Activated naive CD4-positive, alpha-beta T cell (primary cell): ENCODE measurements at regions not wholly inside any gene's neighbourhood (a gene's known extent, or its start where the extent isn't known, plus 50 kb on each side); places are given as distances from the start of the nearest gene placed in this dataset.
"Not testable (repeated sequence)": the region's sequence is repeated elsewhere in the genome, so short reads cannot be mapped to it uniquely, and the experiment has no call there.

ENCODE experiments used
- DNase-seq, 4 experiments: peaks; one replicate each; lab custom pipeline; 2025; lab: John Stamatoyannopoulos, UW

DNA sequence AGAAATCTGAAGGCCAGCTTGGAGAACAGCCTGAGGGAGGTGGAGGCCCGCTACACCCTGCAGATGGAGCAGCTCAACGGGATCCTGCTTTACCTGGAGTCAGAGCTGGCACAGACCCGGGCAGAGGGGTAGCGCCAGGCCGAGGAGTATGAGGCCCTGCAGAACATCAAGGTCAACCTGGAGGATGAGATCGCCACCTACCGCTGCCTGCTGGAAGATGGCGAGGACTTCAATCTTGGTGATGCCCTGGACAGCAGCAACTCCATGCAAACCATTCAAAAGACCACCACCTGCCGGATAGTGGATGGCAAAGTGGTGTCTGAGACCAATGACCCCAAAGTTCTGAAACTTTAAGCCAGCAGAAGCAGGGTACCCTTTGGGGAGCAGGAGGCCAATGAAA lies 318.4 kb downstream of the ZFHX3 start:
- not testable (repeated sequence) for DNase-seq

DNA sequence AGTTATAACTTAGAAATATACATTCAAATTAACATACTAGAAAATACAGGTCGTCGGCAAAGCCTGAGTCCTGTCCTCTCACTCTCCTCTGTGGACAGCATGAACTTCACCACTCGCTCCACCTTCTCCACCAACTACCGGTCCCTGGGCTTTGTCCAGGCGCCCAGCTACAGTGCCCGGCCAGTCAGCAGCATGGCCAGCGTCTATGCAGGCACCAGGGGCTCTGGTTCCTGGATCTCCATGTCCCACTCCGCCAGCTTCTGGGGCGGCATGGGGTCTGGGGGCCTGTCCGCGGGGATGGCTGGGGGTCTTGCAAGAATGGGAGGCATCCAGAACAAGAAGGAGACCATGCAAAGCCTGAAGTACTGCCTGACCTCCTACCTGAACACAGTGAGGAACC lies 319.4 kb downstream of the ZFHX3 start:
- DNase-seq: no peak

DNA sequence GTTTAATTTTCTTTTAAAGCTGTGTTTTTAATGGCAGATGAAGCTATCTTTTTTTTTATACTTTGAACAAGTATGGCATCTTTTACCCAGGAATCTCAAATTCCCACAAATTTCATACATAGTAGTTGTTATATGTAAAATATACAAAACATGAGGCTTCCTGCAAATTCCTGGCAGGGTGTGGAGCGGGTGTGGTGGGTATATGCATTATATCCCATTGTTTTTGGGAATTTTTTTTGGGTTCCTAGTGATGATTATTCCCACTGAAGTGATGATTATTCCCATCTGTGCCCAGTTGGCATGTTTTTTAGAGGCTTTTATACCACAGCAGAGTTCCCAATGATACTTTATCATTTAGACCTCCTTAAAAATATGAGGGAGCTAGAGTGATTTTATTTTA lies 320.4 kb downstream of the ZFHX3 start:
- no peak for DNase-seq

DNA sequence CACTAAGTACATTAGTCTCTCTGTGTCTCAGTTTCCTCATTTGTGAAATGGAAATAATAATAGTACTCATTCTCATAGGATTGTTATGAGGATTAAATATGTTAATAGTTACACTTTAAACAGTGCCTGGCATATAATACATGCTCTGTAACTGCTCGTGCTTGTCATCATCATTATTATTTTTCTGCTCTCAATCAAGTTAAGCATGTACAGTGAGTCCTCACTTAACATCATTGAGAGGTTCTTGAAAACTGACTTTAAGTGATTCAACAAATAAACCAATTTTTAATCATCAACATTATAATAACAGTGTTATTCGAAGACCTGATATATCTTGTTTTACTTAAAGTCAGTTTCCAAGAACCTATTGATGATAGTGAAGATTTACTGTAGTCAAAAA lies 322.3 kb downstream of the ZFHX3 start:
- no peak for DNase-seq

DNA sequence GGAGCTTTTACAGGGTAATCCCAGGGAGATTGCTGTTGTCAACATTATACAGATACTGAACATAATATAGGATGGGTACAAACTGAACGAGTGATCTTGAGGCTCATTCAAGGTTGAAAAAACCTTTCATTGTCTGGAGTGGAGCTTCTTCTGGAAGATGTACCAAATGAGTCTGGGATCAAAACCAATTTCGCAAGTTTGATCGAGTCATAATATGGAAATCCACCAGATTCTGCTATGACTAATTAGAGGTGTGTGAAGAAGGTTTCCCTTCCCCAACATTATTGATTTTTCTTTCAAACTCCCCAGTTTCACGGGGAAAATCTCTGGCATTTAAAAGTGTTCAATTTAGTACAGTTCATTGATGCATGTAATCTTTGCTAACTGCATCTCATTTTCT lies 324.1 kb downstream of the ZFHX3 start:
- DNase-seq: no peak

DNA sequence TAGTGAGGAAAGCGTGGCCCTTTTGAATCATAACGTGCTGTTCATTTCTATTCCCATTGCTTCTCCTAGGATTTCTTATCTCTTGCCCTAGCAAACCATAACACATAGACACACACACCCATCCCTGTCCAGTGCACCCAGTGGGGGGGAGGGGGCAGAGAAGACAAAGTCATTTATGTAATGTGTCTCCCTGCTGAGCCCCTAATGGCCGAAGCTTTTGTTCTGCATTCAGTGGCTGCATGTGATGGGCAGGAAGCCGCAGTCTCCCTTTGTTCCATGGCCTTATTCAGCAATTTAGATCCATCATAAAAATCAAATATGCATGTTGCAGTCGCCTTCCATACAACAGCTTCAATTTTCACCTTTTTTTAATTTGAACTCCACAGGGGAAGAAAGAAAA lies 325.4 kb downstream of the ZFHX3 start:
- DNase-seq: no peak

DNA sequence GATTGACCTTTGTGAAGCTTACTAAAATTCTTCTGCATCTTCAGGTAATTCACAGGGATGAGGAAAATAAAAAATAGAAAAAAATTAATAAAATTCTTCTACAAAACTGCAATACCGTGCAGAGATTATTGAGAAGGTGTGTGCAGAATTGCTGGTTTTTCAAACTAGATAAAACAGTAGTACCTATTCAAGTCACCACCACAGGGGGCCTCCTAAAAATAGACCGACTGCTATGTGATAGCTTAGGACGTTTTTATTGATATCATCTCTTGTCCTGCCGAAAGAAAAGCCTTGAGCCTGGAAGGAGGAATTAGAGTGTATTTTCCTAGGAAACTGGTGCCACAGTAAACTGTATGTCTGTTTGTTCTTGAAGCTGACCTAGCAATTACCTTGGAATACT lies 325.9 kb downstream of the ZFHX3 start:
- DNase-seq: no peak

DNA sequence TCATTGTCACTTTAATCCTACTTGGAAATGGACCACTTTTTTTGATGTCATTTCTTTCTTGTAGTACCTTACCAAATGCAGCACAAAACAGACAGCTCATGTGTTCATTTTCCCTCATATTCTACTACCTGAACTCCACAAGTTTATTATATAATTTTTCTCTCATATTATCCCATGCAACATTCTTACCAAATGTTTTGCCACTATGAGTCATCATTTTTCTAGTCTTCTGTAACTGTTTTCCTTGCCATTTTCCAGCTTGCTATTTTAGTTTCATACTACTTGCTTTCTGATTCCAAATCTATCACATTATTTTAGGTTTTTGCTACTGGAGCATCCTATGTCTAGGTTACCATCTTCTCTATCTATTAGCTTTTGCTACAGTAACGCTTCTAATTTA lies 332.7 kb downstream of the ZFHX3 start:
- DNase-seq: no peak

DNA sequence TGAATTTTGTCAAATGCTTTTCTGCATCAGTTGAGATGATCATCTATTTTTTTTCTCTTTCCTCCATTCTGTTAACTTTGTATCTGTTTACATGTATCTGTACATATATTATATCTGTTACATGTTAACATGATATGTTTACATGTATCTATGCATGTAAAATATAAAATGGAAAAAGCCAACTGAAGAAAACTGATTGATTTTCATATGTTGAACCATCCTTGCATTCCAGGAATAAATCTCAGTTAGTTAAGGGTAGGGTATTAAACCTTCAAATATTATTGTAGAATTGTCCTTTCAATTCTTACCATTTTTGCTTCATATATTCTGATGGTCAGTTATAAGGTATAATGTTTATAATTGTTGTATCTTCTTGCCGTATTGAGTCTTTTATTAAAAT lies 336.1 kb downstream of the ZFHX3 start:
- no peak for DNase-seq

DNA sequence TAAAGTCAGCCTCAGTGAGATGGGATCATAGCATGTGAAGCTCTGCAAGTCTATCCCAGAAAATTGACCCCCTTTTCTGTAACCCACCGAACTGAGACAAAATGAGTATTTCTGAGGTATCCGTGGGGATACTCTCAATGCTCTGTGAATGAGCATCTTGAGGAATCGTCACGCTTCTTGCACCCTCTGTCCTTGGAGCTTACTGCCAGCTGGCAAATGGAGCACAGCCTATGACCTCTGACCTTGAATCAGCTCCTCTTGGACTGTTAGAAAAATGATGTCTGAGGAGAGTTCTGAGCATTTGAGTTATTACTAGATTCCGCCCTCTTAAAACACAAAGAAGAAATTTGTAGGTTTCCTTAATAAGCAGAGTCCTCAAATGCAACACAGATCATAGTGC lies 342.1 kb downstream of the ZFHX3 start:
- no peak for DNase-seq

DNA sequence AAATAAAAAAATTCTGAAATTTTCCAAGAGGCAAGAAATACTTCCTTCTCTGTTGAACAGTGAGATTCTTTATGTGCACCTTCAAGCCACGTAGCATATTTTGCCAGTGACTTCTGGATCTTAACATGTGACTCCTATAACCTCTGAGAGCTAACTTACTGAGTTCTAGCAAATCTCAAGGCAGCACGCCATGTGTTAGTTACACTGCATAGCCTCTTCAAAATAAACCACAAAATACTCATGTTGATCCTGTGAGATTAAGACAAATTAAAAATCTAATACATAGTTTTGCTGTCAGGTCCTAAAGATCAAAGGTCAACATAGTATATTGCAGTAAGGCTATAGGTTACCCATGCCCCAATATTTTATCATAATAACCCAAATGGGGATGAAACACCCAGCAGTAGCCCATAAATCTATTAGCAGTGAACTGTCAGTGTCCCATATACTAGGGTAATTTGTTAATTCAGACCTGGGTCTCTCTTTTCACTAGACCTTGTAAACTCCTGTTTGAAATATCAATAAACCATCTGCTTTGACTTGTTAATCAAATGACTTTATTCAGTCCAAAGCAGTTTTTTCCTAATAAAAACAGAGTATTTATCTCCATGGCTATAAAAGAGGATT lies 343.1 kb downstream of the ZFHX3 start:
- no peak for DNase-seq

DNA sequence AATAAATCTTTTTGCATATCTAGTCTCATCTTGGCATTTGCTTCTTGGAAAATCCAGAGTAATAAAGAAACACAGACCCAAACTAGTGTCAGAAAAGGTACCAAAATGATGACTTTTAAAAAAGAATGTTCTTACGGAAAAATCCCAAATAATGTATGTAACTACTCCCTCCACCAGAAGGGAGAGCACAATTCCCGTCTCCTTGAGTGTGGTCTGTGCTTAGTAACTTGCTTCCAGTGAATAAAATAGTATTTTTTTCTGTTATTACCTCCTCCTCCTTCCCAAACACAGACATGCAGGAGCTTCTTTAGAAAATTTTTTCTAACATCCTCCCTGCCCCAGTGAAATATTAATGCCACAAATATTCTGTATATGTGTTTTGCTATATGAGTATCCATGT lies 358.1 kb downstream of the ZFHX3 start:
- no peak for DNase-seq

DNA sequence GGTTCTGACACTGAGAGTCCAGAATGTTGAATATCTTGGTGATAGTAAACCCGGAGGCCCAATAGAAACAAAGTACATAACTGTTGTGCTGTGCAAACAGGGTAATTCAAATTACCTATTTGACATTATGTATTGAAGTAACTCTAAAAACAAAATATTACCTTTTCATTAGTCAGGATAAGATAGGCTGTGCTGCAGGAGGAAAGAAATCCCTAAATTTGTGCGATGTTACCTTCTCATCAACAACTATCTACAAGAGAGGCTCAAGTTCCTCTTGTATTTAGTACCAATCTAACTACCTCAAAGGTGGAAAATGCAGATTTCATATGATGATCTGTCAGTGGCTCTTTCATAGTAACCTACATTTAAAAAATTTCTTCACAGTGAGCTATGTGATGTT lies 367.2 kb downstream of the ZFHX3 start:
- DNase-seq: no peak

DNA sequence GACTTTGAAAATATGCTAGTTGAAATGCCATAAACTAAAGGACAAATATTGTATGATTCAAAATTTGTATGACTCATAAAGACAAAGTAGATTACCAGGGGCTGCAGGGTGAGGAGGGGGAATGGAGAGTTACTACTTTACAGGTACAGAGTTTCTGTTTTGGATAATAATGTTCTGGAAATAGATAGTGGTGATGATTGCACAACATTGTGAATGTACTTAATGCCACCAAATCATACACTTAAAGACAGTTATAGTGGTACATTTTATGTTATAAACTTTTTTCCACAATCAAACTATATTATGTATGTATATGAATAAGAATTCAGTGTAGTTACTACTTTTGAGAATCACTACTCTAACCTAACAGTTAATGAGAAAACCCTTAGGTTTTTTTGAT lies 368.1 kb downstream of the ZFHX3 start:
- no peak for DNase-seq

DNA sequence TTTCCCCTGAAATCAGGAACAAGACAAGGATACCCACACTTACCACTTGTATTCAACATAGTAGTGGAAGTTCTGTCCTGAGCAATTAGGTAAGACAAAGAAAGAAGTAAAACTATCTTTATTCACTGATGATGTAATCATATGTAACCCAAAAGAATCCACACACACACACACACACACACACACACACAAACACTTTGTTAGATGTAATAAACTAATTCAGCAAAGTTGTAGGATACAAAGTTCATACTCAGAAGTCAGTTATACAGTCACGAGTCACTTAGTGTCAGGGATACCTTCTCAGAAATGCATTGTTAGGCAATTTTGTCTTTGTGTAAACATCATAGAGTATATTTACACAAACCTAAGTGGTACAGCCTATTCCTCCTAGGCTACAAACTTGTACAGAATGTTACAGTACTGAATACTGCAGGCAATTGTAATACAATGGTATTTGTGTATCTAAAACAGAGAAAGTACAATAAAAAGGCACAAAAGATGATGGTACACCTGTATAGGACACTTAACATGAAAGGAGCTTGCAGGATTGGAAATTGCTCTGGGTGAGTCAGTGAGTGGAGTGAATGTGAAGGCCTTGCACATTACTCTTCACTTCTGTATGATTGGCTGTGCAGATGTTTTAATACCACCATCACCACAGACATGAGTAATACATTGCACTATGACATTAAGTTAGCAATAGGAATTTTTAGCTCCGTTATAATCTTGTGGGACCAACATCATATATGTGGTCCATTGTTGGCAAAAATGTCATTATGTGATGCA lies 370.1 kb downstream of the ZFHX3 start:
- no peak for DNase-seq

DNA sequence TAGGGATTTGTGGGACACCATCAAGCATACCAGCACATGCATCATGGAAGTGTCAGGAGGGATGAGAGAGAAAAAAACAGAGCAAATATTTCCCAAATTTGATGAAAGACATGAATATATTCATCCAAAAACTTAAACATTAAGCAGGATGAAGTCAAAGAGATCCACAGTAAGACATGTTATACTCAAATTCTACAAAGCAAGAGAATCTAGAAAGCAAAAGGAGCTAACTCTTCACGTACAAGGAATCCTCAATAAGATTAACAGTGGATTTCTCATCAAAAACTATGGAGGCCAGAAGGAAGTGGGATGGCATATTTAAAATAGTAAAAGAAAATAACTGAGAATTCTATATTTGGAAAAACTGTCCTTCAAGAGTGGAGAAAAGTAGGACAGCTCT lies 374.8 kb downstream of the ZFHX3 start:
- DNase-seq: no peak

DNA sequence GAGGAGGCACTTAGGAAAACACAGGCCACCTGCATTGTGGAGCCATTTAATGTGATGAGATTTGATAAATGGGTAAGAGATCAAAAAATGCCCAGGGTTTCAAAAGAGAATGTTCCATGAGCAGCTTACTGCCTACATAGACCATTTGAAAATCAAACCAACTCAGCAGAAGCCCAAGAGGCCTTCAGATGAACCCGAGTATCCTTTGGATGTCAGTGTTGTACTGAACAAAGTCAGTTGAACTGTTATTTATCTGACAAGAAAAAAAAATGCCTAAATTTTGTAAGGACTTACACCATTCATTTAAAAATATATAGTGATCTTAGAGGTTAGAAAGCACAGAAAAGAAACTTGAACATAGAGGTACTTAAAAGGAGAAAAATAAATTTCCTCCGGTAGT lies 381.7 kb downstream of the ZFHX3 start:
- no peak for DNase-seq

DNA sequence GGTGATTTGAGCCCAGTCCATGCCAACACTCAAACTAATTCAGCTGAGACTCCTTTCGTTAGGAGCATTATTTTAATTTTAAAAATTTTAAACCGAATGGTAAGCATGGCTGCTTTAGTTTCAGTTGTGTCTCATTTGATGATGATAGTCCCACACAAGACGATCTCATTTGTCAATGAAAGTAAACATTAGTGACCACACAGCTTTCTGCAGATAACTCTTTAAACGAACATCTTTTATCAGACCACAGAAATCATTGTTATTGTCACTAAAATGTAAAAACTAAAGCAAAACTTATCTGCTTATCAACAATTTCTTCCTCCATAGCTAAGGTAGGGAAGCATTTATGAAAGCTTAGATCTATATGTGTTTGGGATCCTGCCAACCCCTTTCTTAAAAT lies 382.2 kb downstream of the ZFHX3 start:
- no peak for DNase-seq

DNA sequence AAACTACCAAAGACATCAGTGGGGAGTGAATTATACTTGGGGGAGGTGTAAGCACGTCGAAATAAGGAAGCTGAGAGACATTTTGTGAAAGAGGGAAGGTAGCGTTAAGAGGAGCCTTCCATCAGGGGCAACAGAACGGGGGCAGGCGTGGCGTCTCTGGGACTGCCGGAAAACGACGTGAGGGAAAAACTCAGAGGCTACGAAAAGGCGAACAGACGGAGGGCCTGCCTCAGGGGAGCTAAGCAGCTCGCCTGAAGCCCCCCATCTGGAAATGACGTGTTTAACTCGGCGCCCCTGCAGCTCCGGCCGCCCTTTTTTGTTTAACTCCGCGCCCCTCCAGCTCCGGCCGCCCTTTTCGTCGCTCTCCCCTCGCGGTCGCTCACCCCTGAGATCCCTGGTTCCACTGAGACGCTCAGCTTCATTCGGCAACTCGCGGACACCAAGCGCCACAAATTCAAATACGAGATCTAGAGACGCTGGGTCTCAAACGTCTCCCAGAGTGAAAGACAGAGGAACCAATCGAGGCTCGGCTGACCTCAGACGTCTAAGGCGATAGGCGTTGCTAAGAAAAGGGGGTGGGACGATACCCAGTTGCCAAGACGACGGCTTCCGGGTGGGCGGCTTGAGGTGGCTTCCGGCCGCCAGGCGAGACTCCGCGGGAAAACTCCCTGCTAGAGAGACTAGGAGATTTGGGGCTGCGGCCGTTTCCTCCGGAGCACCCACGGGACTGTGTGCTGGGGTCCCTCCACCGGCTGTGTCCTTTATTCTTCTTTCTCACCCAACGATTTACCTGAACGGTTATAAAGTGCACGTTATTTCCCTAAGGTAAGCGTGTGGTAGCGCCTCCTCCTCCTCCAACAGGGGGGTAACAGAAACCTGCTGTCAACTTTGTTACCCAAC lies 383.2 kb downstream of the ZFHX3 start:
- peak; percentile 70 to 84 (median 75) for DNase-seq

DNA sequence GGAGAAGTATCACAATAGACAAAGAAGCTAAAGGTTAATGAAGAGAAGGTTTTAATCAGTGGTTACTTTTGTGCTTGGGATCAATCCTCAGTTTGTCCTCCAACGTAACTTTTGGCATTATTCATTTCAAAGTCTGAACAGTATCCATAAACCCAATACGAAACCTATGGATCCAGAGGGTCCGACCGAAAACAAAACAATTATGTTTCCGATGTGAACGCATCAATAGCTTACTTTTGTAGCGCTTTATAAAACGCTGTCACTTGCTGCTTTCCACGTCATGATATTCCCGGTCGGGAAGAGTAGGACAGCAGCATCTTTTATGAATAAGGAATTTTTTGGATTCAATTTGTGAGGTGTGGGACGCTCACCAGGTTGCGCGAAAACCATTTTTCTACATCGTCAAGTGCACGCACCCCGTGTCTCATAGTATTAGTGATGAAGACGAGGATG lies 383.8 kb downstream of the ZFHX3 start:
- no peak for DNase-seq

DNA sequence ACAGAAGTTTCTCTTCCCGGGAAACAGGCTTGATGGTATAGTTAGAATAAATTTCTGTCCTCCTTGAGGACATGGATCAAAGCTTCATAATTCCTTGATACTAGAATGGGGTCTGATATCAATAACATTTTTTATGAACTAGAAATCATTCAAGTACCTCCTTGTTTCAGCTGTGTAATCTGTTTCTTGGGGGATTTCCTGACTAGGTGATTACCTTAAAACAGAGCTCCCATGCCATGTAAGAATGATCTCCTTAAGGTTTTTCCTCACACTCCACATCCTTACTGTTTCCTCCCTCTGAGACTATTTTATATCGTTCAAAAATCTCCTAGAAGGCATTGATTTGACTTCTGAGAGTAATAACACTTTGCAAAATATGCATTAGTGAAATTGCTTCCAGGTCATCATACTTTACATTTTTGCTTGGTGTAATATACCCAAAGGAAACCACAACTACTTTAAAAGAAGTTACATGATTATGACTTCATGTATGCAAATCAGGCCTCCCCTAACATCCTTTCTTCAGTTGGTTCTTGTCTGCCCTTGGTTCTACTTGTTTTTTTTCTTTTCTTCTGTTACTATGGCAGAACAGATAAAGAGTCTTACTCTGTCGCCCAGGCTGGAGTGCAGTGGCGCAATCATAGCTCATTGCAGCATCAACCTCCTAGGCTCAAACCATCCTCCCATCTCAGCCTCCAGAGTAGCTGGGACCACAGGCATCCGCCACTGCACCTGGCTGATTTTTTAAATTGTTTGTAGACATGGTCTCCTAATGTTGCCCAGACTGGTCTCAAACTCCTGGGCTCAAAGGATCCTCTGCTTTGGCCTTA lies 388.8 kb downstream of the ZFHX3 start:
- DNase-seq: no peak

DNA sequence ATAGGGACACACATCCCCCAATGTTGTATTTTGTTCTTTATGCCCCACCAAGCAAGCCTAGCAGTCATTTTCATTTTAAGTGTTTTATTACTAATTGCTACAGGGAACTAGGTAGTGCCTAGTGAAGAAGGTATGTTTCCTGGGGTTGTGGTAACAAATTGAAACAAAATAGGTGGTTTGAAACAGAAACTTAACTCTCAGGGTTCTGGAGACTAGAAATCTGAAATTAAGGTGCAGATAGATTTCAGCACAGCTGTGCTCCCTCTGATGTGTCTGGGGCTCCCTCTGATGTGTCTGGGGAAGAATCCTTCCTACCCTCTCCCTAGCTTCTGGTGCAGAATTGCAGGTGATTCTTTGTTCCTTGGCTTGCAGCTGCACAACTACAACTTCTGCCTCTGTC lies 390.1 kb downstream of the ZFHX3 start:
- no peak for DNase-seq
